Parathyroid adenoma (tissue), 2 donors: ENCODE measurements at regions not wholly inside any gene's neighbourhood (a gene's known extent, or its start where the extent isn't known, plus 50 kb on each side); places are given as distances from the start of the nearest gene placed in this dataset.

Experiments
- H2AFZ ChIP-seq: fragments of 300-600 bp; sonication (generic); one replicate; pipeline ENCODE4 v1.7.0; 2017; ENCODE audit warnings: antibody characterized with exemption, mild to moderate bottlenecking
- H3K27ac ChIP-seq: fragments of 300-600 bp; sonication (generic); one replicate; pipeline ENCODE4 v1.7.0; 2017
- H3K27me3 ChIP-seq: fragments of 300-600 bp; sonication (generic); one replicate; pipeline ENCODE4 v1.7.0; 2017; ENCODE audit warnings: low read length; ENCODE audit not compliant: control insufficient read depth, insufficient read depth
- H3K36me3 ChIP-seq: fragments of 300-600 bp; sonication (generic); one replicate; pipeline ENCODE4 v1.7.0; 2017; ENCODE audit warnings: low read length; ENCODE audit not compliant: control insufficient read depth, insufficient read depth
- H3K4me1 ChIP-seq: fragments of 300-600 bp; sonication (generic); one replicate; pipeline ENCODE4 v1.7.0; 2017; ENCODE audit warnings: control low read depth
- H3K4me2 ChIP-seq: fragments of 300-600 bp; sonication (generic); one replicate; pipeline ENCODE4 v1.7.0; 2017; ENCODE audit warnings: low read length
- H3K4me3 ChIP-seq: fragments of 300-600 bp; sonication (generic); one replicate; pipeline ENCODE4 v1.7.0; 2017; ENCODE audit warnings: low read depth, low read length
- H3K79me2 ChIP-seq: fragments of 300-600 bp; sonication (generic); one replicate; pipeline ENCODE4 v1.7.0; 2017; ENCODE audit warnings: control low read depth
- H3K9ac ChIP-seq: fragments of 300-600 bp; sonication (generic); one replicate; pipeline ENCODE4 v1.7.0; 2017; ENCODE audit warnings: mild to moderate bottlenecking
- H3K9me3 ChIP-seq: fragments of 300-600 bp; sonication (generic); one replicate; pipeline ENCODE4 v1.7.0; 2017; ENCODE audit warnings: low read length; ENCODE audit not compliant: control insufficient read depth
- TF ChIP-seq, protein P1 (sequence below): fragments of 300-600 bp; sonication (generic); IDR thresholded peaks from one replicate; pipeline ENCODE4 v1.7.0; 2017; ENCODE audit warnings: antibody characterized with exemption, mild to moderate bottlenecking
- donor health status: primary hyperparathyroidism.

- H3K9ac ChIP-seq, result no peak overlapping the region
- H3K27me3 ChIP-seq, result no peaks in the 10 kb centered on the region
- no peaks in the 10 kb centered on the region for H3K36me3 ChIP-seq
- no peak overlapping the region for H3K4me3 ChIP-seq
- no peaks in the 10 kb centered on the region for H3K4me1 ChIP-seq
- TF ChIP-seq, protein P1, sequence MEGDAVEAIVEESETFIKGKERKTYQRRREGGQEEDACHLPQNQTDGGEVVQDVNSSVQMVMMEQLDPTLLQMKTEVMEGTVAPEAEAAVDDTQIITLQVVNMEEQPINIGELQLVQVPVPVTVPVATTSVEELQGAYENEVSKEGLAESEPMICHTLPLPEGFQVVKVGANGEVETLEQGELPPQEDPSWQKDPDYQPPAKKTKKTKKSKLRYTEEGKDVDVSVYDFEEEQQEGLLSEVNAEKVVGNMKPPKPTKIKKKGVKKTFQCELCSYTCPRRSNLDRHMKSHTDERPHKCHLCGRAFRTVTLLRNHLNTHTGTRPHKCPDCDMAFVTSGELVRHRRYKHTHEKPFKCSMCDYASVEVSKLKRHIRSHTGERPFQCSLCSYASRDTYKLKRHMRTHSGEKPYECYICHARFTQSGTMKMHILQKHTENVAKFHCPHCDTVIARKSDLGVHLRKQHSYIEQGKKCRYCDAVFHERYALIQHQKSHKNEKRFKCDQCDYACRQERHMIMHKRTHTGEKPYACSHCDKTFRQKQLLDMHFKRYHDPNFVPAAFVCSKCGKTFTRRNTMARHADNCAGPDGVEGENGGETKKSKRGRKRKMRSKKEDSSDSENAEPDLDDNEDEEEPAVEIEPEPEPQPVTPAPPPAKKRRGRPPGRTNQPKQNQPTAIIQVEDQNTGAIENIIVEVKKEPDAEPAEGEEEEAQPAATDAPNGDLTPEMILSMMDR, result no peak
- H3K9me3 ChIP-seq, result no peaks in the 10 kb centered on the region
- H3K79me2 ChIP-seq, result no peaks in the 10 kb centered on the region
- no peak overlapping the region for H3K27ac ChIP-seq
- H3K4me2 ChIP-seq, result no peak overlapping the region
- H2AFZ ChIP-seq, result no peak overlapping the region
These were observed 1624.9 kb downstream of the GRIK2 start for GRCh38 chr6:103018426-103018825.

- Histone ChIP-seq H3K4me2 (no peak overlapping the region), H3K4me1 (no peaks in the 10 kb centered on the region), H3K9me3 (no peaks in the 10 kb centered on the region), H3K9ac (no peak overlapping the region), H2AFZ (no peak overlapping the region), H3K79me2 (no peaks in the 10 kb centered on the region), H3K27me3 (no peaks in the 10 kb centered on the region), H3K36me3 (no peaks in the 10 kb centered on the region), H3K27ac (no peak overlapping the region), H3K4me3 (no peak overlapping the region)
- TF ChIP-seq, protein P1, result no peak
These were observed 1624.4 kb downstream of the GRIK2 start for GRCh38 chr6:103017878-103018277.

GRCh38 chr6:103011605-103012004 lies 1618.1 kb downstream of the GRIK2 start:
- Histone ChIP-seq H2AFZ (no peak overlapping the region), H3K9ac (no peak overlapping the region), H3K4me3 (no peak overlapping the region), H3K9me3 (no peaks in the 10 kb centered on the region), H3K4me2 (no peak overlapping the region), H3K4me1 (no peaks in the 10 kb centered on the region), H3K36me3 (no peaks in the 10 kb centered on the region), H3K79me2 (no peaks in the 10 kb centered on the region), H3K27me3 (no peaks in the 10 kb centered on the region), H3K27ac (no peak overlapping the region)
- TF ChIP-seq, protein P1, result no peak

- H3K9ac ChIP-seq, result no peak overlapping the region
- H3K4me3 ChIP-seq, result no peak overlapping the region
- H3K36me3 ChIP-seq, result no peaks in the 10 kb centered on the region
- H3K27me3 ChIP-seq, result no peaks in the 10 kb centered on the region
- no peak overlapping the region for H3K27ac ChIP-seq
- H3K4me1 ChIP-seq, result no peaks in the 10 kb centered on the region
- H3K79me2 ChIP-seq, result no peaks in the 10 kb centered on the region
- H3K4me2 ChIP-seq, result no peak overlapping the region
- TF ChIP-seq, protein P1, result no peak
- no peaks in the 10 kb centered on the region for H3K9me3 ChIP-seq
- no peak overlapping the region for H2AFZ ChIP-seq
These were observed 1608.8 kb downstream of the GRIK2 start for GRCh38 chr6:103002282-103002681.

GRCh38 chr6:103001724-103002123 lies 1608.2 kb downstream of the GRIK2 start:
- no peak overlapping the region for H2AFZ ChIP-seq
- TF ChIP-seq, protein P1, result no peak
- H3K4me1 ChIP-seq, result no peaks in the 10 kb centered on the region
- H3K27ac ChIP-seq, result no peak overlapping the region
- H3K4me2 ChIP-seq, result no peak overlapping the region
- H3K27me3 ChIP-seq, result no peaks in the 10 kb centered on the region
- no peaks in the 10 kb centered on the region for H3K79me2 ChIP-seq
- H3K4me3 ChIP-seq, result no peak overlapping the region
- no peaks in the 10 kb centered on the region for H3K9me3 ChIP-seq
- H3K36me3 ChIP-seq, result no peaks in the 10 kb centered on the region
- no peak overlapping the region for H3K9ac ChIP-seq
